Stomach (tissue), 8 donors: ENCODE measurements at regions not wholly inside any gene's neighbourhood (a gene's known extent, or its start where the extent isn't known, plus 50 kb on each side); places are given as distances from the start of the nearest gene placed in this dataset.

Source experiments
- DNase-seq, 2 donors: peaks; one replicate each; pipeline versions ENCODE4 v3.0.0 to v3.0.0-alpha.2; 2013 to 2019
- H3K27ac ChIP-seq, 5 donors: fragments of 200-600 bp in 4 of 5; sonication (generic) in 4 of 5; one replicate each; pipeline ENCODE4 v1.5.1; 2013 to 2019; ENCODE audit warnings: mild to moderate bottlenecking in 1 of 5, moderate library complexity in 1 of 5
- H3K27me3 ChIP-seq, 3 donors: fragments of 200-600 bp; sonication (generic); one replicate each; pipeline ENCODE4 v1.5.1; 2017 to 2019; ENCODE audit warnings: mixed run types in 1 of 3
- H3K36me3 ChIP-seq, 4 donors: fragments of 200-600 bp; sonication (generic); 1 replicate in 3 of 4; 2 replicates in 1 of 4; pipeline ENCODE4 v1.5.1; 2016 to 2019
- H3K4me1 ChIP-seq, 4 donors: fragments of 200-600 bp; sonication (generic); one replicate each; pipeline ENCODE4 v1.5.1; 2016 to 2019
- H3K4me3 ChIP-seq, 4 donors: fragments of 200-600 bp; sonication (generic) in 3 of 4; one replicate each; pipeline ENCODE4 v1.5.1; 2016 to 2019; ENCODE audit warnings: mild to moderate bottlenecking in 1 of 4
- H3K9me3 ChIP-seq, 4 donors: fragments of 200-600 bp; sonication (generic); one replicate each; pipeline ENCODE4 v1.5.1; 2016 to 2019
- CTCF ChIP-seq, 7 experiments: fragments of 450-650 bp in 4 of 7; fragments of 200-600 bp in 3 of 7; sonication (generic) in 3 of 7; IDR thresholded peaks; one replicate each; pipeline ENCODE4 v1.5.1; 2016 to 2019; ENCODE audit warnings: antibody characterized with exemption in 7 of 7, control low read depth in 2 of 7, mild to moderate bottlenecking in 1 of 7
- EP300 ChIP-seq: sonication (generic); formaldehyde crosslinking; IDR thresholded peaks from one replicate; pipeline ENCODE4 v1.6.1; 2017; ENCODE audit warnings: antibody characterized with exemption
- POLR2A ChIP-seq, 4 donors: fragments of 450-650 bp; IDR thresholded peaks; one replicate each; pipeline ENCODE4 v1.6.1; 2016; ENCODE audit warnings: antibody characterized with exemption in 4 of 4, control low read depth in 2 of 4, mild to moderate bottlenecking in 1 of 4, moderate library complexity in 1 of 4
- POLR2AphosphoS5 ChIP-seq, 3 donors: sonication (generic); formaldehyde crosslinking; IDR thresholded peaks; one replicate each; pipeline ENCODE4 v1.6.1; 2016; ENCODE audit warnings: antibody characterized with exemption in 3 of 3
- WGBS, 5 donors: extraction: QIAGEN DNeasy Blood & Tissue Kit in 3 of 5; methylation state at CpG; one replicate each; pipeline versions ENCODE4 v1.1.5 to v1.1.7; 2013 to 2018; 5-methylcytosine and 5-hydroxymethylcytosine counted together
- intact Hi-C: fragments of 100-400 bp; cut with DNase I; formaldehyde crosslinking; loops from one replicate; pipeline ENCODE4 v1.15.1; 2023; ENCODE audit warnings: low total_unique reads
- donor health status: healthy with polysubstance abuse.
- donor health status: Bipolar disorder and iron deficiency.
- donor health status: healthy.

DNA sequence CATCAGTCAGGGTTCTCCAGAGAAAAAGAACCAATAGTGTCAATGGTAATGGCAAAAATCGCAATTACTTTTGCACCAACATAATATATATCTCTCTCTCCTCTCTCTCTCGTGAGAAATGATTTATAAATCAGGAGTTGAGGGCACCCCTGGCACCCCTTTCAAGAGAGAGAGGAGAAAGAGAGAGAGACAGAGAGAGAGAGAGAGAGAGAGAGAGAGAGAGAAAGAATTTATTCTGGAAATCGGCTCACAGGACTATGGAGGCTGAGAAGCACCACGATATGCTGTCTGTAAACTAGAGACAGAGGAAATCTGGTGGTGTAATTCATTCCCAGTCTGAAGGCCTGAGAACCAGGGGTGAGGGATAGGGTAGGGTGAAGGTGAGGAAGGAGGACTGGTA is 201.9 kb upstream of the MAP3K7 start:
- Histone ChIP-seq H3K9me3 (no peaks in the 10 kb centered on the region), H3K4me1 (peaks cover 0 to 5% (median 0%) of the 10 kb centered on the region in 4 donors), H3K27me3 (no peaks in the 10 kb centered on the region), H3K27ac (no peak overlapping the region), H3K36me3 (no peaks in the 10 kb centered on the region), H3K4me3 (no peak overlapping the region)
- no peak for DNase-seq
- 80 to 91% (median 81%) methylated on average over 4 of the region's 4 CpGs for WGBS, 5 donors
- TF ChIP-seq CTCF (IDR thresholded peaks at IDR 0.05) (no peak), POLR2A (IDR thresholded peaks at IDR 0.05) (no peak), EP300 (no peak), POLR2AphosphoS5 (IDR thresholded peaks at IDR 0.05) (no peak)
- intact Hi-C loops: no loop called here

DNA sequence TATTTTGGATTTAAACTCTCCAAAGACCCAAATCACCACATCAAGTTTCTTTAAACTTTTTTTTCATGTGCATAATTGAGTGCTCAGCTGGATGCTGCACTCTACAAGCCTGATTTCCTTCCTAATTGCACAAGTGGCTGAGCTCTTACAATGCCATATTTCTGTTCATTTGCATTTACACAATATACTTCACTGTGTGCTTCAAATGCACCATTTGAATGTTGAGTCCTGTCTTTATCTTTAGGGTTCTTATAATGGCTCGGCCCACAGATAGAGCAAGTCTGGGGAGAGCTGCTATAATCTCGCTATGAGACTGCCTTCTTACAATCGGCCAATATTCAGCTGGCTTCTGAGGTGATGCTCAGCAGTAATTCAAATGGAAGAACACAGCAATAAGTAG is 200.6 kb upstream of the MAP3K7 start:
- intact Hi-C loops: no loop called here
- no peaks in the 10 kb centered on the region for H3K36me3 ChIP-seq
- no peaks in the 10 kb centered on the region for H3K27me3 ChIP-seq
- no peak overlapping the region for H3K4me3 ChIP-seq
- no peaks in the 10 kb centered on the region for H3K9me3 ChIP-seq
- WGBS, 5 donors: 57 to 70% (median 67%) methylated on average over 3 of the region's 3 CpGs
- peaks cover 0 to 5% (median 0%) of the 10 kb centered on the region in 4 donors for H3K4me1 ChIP-seq
- no peak for DNase-seq
- H3K27ac ChIP-seq: no peak overlapping the region
- TF ChIP-seq CTCF (IDR thresholded peaks at IDR 0.05) (no peak), EP300 (no peak), POLR2AphosphoS5 (IDR thresholded peaks at IDR 0.05) (no peak), POLR2A (IDR thresholded peaks at IDR 0.05) (no peak)

GRCh38 chr6:90780778-90781177 is 193.9 kb upstream of the MAP3K7 start:
- intact Hi-C loops: no loop called here
- no peaks in the 10 kb centered on the region for H3K4me1 ChIP-seq
- H3K9me3 ChIP-seq: no peaks in the 10 kb centered on the region
- H3K4me3 ChIP-seq: no peak overlapping the region
- WGBS, 5 donors: 86 to 96% (median 94%) methylated on average over 3 of the region's 3 CpGs
- TF ChIP-seq EP300 (no peak), POLR2AphosphoS5 (IDR thresholded peaks at IDR 0.05) (no peak), POLR2A (IDR thresholded peaks at IDR 0.05) (no peak), CTCF (IDR thresholded peaks at IDR 0.05) (no peak)
- H3K27ac ChIP-seq: no peak overlapping the region
- no peak for DNase-seq
- H3K36me3 ChIP-seq: no peaks in the 10 kb centered on the region
- H3K27me3 ChIP-seq: no peaks in the 10 kb centered on the region

DNA sequence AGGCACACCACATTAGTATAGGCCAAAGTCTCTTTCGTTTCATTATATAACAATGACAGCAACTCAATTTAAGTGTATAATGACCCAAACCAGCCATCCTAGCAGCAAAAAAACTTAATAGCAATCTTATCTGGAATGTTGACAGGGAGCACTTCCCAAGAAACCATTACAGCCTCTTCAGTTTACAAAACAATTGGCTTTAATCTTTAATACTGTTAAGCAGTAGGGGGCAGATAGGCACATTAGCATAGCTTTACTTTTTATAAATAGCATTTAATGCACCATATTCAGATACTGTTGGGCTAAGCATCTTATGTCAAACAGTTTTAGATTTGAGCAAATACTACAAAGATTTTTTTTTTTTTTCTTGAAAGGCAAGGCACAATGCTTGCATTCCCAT is 193.3 kb upstream of the MAP3K7 start:
- H3K4me1 ChIP-seq: no peaks in the 10 kb centered on the region
- intact Hi-C loops: no loop called here
- TF ChIP-seq CTCF (IDR thresholded peaks at IDR 0.05) (no peak), EP300 (no peak), POLR2A (IDR thresholded peaks at IDR 0.05) (no peak)

More for the DNA sequence above, 193.3 kb upstream of the MAP3K7 start:
- Histone ChIP-seq H3K27ac (no peak overlapping the region), H3K27me3 (no peaks in the 10 kb centered on the region), H3K36me3 (no peaks in the 10 kb centered on the region), H3K9me3 (no peaks in the 10 kb centered on the region), H3K4me3 (no peak overlapping the region)
- DNase-seq: no peak
- WGBS, 5 donors: 52 to 85% (median 54%) methylated on average over 1 of the region's 1 CpG
